ENCODE measurements at regions not wholly inside any gene's neighbourhood (a gene's known extent, or its start where the extent isn't known, plus 50 kb on each side); places are given as distances from the start of the nearest gene placed in this dataset.

GRCh38 chr7:50872437-50872836 is 89.7 kb upstream of the GRB10 start:
- H3K9me3 ChIP-seq: no peaks in the 10 kb centered on the region
- H3K4me1 ChIP-seq: no peaks in the 10 kb centered on the region
- H3K9ac ChIP-seq (ENCODE audit: low read depth in 2 of 2, low read length in 2 of 2): no peak overlapping the region
- TF ChIP-seq, protein P1, sequence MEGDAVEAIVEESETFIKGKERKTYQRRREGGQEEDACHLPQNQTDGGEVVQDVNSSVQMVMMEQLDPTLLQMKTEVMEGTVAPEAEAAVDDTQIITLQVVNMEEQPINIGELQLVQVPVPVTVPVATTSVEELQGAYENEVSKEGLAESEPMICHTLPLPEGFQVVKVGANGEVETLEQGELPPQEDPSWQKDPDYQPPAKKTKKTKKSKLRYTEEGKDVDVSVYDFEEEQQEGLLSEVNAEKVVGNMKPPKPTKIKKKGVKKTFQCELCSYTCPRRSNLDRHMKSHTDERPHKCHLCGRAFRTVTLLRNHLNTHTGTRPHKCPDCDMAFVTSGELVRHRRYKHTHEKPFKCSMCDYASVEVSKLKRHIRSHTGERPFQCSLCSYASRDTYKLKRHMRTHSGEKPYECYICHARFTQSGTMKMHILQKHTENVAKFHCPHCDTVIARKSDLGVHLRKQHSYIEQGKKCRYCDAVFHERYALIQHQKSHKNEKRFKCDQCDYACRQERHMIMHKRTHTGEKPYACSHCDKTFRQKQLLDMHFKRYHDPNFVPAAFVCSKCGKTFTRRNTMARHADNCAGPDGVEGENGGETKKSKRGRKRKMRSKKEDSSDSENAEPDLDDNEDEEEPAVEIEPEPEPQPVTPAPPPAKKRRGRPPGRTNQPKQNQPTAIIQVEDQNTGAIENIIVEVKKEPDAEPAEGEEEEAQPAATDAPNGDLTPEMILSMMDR (IDR thresholded peaks at IDR 0.05): no peak
- H3K27ac ChIP-seq: no peak overlapping the region
- intact Hi-C loops (cut with DNase I): no loop called here
- H3K4me3 ChIP-seq: no peak overlapping the region
- H3K36me3 ChIP-seq: no peaks in the 10 kb centered on the region
- H3K27me3 ChIP-seq: no peaks in the 10 kb centered on the region
- DNase-seq: no peak

DNA sequence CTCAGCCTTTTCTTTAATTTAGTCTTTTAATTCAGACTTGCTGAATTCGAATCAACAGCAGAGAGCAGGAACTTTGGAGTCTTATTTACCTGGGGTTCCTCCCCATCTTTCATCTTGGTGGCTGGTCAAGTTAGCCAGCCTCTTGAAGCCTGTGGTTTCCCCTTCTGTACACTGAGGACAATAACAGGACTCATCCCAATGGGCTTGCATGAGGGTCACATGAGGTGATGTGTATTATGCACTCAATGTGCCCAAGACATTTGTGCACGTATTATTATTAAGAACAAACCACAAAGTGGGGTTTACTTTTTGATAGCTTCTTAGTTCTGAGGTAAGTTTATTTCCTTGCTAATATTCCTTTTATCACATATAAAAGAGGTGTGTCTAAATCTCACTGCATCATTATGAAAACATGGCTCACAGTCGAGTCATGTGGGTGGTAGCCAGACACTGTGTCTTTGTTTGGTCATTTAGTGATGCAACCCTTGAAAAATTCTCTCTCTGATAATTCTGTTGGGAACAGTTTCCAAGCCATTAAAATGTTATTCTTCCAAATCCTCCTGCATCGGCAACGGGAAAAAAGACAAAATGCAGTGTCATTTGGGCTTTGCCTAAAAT is 86.5 kb upstream of the GRB10 start:
- TF ChIP-seq, protein P1 (IDR thresholded peaks at IDR 0.05): no peak
- Histone ChIP-seq H3K9me3 (no peaks in the 10 kb centered on the region), H3K36me3 (no peaks in the 10 kb centered on the region), H3K9ac (ENCODE audit: low read depth in 2 of 2, low read length in 2 of 2) (no peak overlapping the region), H3K27me3 (no peaks in the 10 kb centered on the region), H3K27ac (no peak overlapping the region), H3K4me3 (no peak overlapping the region), H3K4me1 (no peaks in the 10 kb centered on the region)
- intact Hi-C loops (cut with DNase I): no loop called here
- DNase-seq: no peak

DNA sequence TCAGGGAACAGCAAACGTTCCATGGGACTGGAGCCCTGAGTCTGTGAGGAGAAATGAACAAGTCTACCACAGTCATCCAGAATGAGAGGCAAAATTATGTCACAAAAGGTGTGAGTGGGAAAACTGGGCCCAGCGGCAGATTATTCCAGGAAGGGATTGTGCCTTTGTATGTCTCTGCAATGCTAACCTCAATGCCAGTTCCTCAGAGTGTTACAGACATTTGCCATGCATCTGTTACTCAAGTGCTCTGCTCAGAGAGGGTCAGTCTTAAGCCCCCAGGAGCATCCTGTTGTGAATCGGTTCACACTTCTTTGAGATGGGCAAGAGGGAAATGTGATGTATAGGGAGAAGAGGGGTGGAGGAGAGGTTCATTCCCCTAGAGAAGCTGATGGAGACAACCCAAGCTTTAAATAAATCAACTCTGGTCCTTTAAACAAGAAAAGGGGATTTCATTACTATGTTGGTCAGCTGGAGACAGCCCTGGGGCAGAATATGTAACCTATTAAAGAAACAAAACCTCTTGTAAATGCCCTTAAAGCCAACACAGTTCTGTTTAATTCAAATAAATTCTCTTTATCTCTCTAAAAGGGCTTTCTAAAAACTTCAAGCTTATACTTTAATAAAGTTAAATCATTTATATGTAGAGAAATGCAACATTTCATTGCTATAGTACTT is 85.9 kb upstream of the GRB10 start:
- no peak for DNase-seq
- intact Hi-C loops (cut with DNase I): no loop called here
- H3K4me1 ChIP-seq: no peaks in the 10 kb centered on the region
- TF ChIP-seq, protein P1 (IDR thresholded peaks at IDR 0.05): no peak
- no peak overlapping the region for H3K4me3 ChIP-seq
- no peaks in the 10 kb centered on the region for H3K36me3 ChIP-seq
- H3K27me3 ChIP-seq: no peaks in the 10 kb centered on the region
- H3K9ac ChIP-seq (ENCODE audit: low read depth in 2 of 2, low read length in 2 of 2): no peak overlapping the region
- H3K27ac ChIP-seq: no peak overlapping the region
- H3K9me3 ChIP-seq: no peaks in the 10 kb centered on the region

GRCh38 chr7:50867034-50867356 is 84.3 kb upstream of the GRB10 start:
- H3K4me1 ChIP-seq: no peaks in the 10 kb centered on the region
- H3K27me3 ChIP-seq: no peaks in the 10 kb centered on the region
- H3K4me3 ChIP-seq: no peak overlapping the region
- H3K9me3 ChIP-seq: no peaks in the 10 kb centered on the region
- no peak for DNase-seq
- no peaks in the 10 kb centered on the region for H3K36me3 ChIP-seq
- H3K27ac ChIP-seq: no peak overlapping the region
- H3K9ac ChIP-seq (ENCODE audit: low read depth in 2 of 2, low read length in 2 of 2): no peak overlapping the region
- intact Hi-C loops (cut with DNase I): no loop called here
- TF ChIP-seq, protein P1 (IDR thresholded peaks at IDR 0.05): no peak

GRCh38 chr7:50866343-50867033 is 83.8 kb upstream of the GRB10 start:
- DNase-seq: no peak
- Histone ChIP-seq H3K9me3 (no peaks in the 10 kb centered on the region), H3K4me3 (no peak overlapping the region), H3K27ac (no peak overlapping the region), H3K9ac (ENCODE audit: low read depth in 2 of 2, low read length in 2 of 2) (no peak overlapping the region), H3K4me1 (no peaks in the 10 kb centered on the region), H3K27me3 (no peaks in the 10 kb centered on the region), H3K36me3 (no peaks in the 10 kb centered on the region)
- TF ChIP-seq, protein P1 (IDR thresholded peaks at IDR 0.05): no peak
- intact Hi-C loops (cut with DNase I): no loop called here
